CD14-positive monocyte (primary cell): ENCODE measurements at regions not wholly inside any gene's neighbourhood (a gene's known extent, or its start where the extent isn't known, plus 50 kb on each side); places are given as distances from the start of the nearest gene placed in this dataset.

Experiments used
- DNase-seq, 3 donors: peaks; one replicate each; pipeline ENCODE4 v3.0.0-alpha.2; 2011 to 2022
- H2AFZ ChIP-seq: 2 replicates; pipeline ENCODE4 v1.6.0; 2012; ENCODE audit warnings: mild to moderate bottlenecking, low read depth, low read length, inconsistent platforms; ENCODE audit not compliant: insufficient read depth, poor library complexity, severe bottlenecking
- H3K27ac ChIP-seq, 2 donors: 1 replicate in 1 of 2; 2 replicates in 1 of 2; pipeline ENCODE4 v1.5.1; 2012 to 2013; ENCODE audit warnings: low read length in 2 of 2, control low read depth in 1 of 2, inconsistent platforms in 1 of 2, low read depth in 1 of 2, mild to moderate bottlenecking in 1 of 2
- H3K27me3 ChIP-seq, 2 donors: one replicate each; pipeline versions ENCODE4 v1.6.0 to v1.6.1; 2011 to 2013; ENCODE audit warnings: low read length in 2 of 2; ENCODE audit not compliant: control insufficient read depth in 2 of 2, insufficient read depth in 2 of 2
- H3K36me3 ChIP-seq, 2 donors: replicated peaks in 1 of 2; 1 replicate in 1 of 2; 2 replicates in 1 of 2; pipeline versions ENCODE4 v1.5.1 to v1.6.1; 2012 to 2013; ENCODE audit warnings: low read length in 2 of 2, control low read depth in 1 of 2, inconsistent platforms in 1 of 2, mild to moderate bottlenecking in 1 of 2; ENCODE audit not compliant: insufficient read depth in 2 of 2, control insufficient read depth in 1 of 2
- H3K4me1 ChIP-seq, 2 donors: 1 replicate in 1 of 2; 2 replicates in 1 of 2; pipeline versions ENCODE4 v1.5.1 to v1.6.1; 2012 to 2013; ENCODE audit warnings: low read length in 2 of 2, control low read depth in 1 of 2, inconsistent platforms in 1 of 2, mild to moderate bottlenecking in 1 of 2, moderate library complexity in 1 of 2; ENCODE audit not compliant: insufficient read depth in 2 of 2, control insufficient read depth in 1 of 2
- H3K4me2 ChIP-seq: replicated peaks from 2 replicates; pipeline ENCODE3; 2012; ENCODE audit warnings: low read length, moderate library complexity, mild to moderate bottlenecking; ENCODE audit not compliant: poor library complexity, severe bottlenecking; ENCODE audit errors: extremely low read depth
- H3K4me3 ChIP-seq, 3 experiments: fragments of 200-600 bp in 1 of 3; sonication (generic) in 1 of 3; replicated peaks in 1 of 3; 1 replicate in 2 of 3; 2 replicates in 1 of 3; pipeline ENCODE4 v1.5.1; 2011 to 2013; ENCODE audit warnings: low read length in 3 of 3, mild to moderate bottlenecking in 3 of 3, control low read depth in 2 of 3, low read depth in 2 of 3, inconsistent platforms in 1 of 3, moderate library complexity in 1 of 3
- H3K79me2 ChIP-seq: 2 replicates; pipeline ENCODE4 v1.6.0; 2012; ENCODE audit warnings: mild to moderate bottlenecking, control low read depth, inconsistent platforms, low read length, moderate library complexity; ENCODE audit not compliant: insufficient read depth
- H3K9ac ChIP-seq: 2 replicates; pipeline ENCODE4 v1.6.0; 2017; ENCODE audit warnings: low read length, mild to moderate bottlenecking; ENCODE audit not compliant: insufficient read depth, poor library complexity, severe bottlenecking
- H3K9me3 ChIP-seq, 2 donors: replicated peaks in 1 of 2; 1 replicate in 1 of 2; 2 replicates in 1 of 2; pipeline versions ENCODE4 v1.5.1 to v1.6.1; 2012 to 2013; ENCODE audit warnings: low read length in 2 of 2, control low read depth in 1 of 2; ENCODE audit not compliant: control insufficient read depth in 1 of 2, insufficient read depth in 1 of 2
- H4K20me1 ChIP-seq: 2 replicates; pipeline ENCODE4 v1.6.0; 2012; ENCODE audit warnings: mild to moderate bottlenecking, low read length, control low read depth, moderate library complexity; ENCODE audit not compliant: insufficient read depth
- H3K27ac Mint-ChIP-seq, 7 donors: one replicate each; pipeline ENCODE4 v1.8.0; 2020; ENCODE audit warnings: mild to moderate bottlenecking in 7 of 7, mixed read lengths in 7 of 7, moderate library complexity in 6 of 7, inconsistent platforms in 2 of 7
- H3K27me3 Mint-ChIP-seq, 3 donors: one replicate each; pipeline ENCODE4 v1.8.0; 2021 to 2022; ENCODE audit warnings: low read depth in 3 of 3, mild to moderate bottlenecking in 3 of 3, mixed read lengths in 3 of 3, moderate library complexity in 3 of 3, inconsistent platforms in 1 of 3
- H3K36me3 Mint-ChIP-seq, 2 donors: one replicate each; pipeline ENCODE4 v1.8.0; 2020; ENCODE audit warnings: mixed read lengths in 2 of 2, inconsistent platforms in 1 of 2, mild to moderate bottlenecking in 1 of 2
- H3K4me1 Mint-ChIP-seq: one replicate; pipeline ENCODE4 v1.8.0; 2020; ENCODE audit warnings: mild to moderate bottlenecking, mixed read lengths
- H3K4me3 Mint-ChIP-seq, 2 donors: one replicate each; pipeline ENCODE4 v1.8.0; 2020; ENCODE audit warnings: mild to moderate bottlenecking in 2 of 2, mixed read lengths in 2 of 2, moderate library complexity in 1 of 2
- H3K9me3 Mint-ChIP-seq, 7 donors: one replicate each; pipeline ENCODE4 v1.8.0; 2020 to 2022; ENCODE audit warnings: mixed read lengths in 7 of 7, mild to moderate bottlenecking in 6 of 7, moderate library complexity in 6 of 7, inconsistent platforms in 2 of 7
- CTCF ChIP-seq: fragments of 200-600 bp; IDR thresholded peaks from one replicate; pipeline ENCODE4 v1.8.0; 2022; ENCODE audit warnings: antibody characterized with exemption, mild to moderate bottlenecking
- whole genome bisulfite sequencing: methylation state at CpG from one replicate; pipeline ENCODE4 v1.1.5; 2013; ENCODE audit warnings: missing lambda C conversion rate; ENCODE audit not compliant: insufficient coverage; 5-methylcytosine and 5-hydroxymethylcytosine counted together
- intact Hi-C, 2 donors: fragments of 100-400 bp; cut with micrococcal nuclease; formaldehyde crosslinking; loops; one replicate each; pipeline versions ENCODE4 v1.15.0 to v1.15.1; 2023

GRCh38 chr11:23112987-23113886 lies 253.0 kb upstream of the CCDC179 start:
- Histone ChIP-seq H2AFZ (no peak overlapping the region), H3K79me2 (no peaks in the 10 kb centered on the region), H3K4me3 (no peak overlapping the region), H3K36me3 (no peaks in the 10 kb centered on the region), H3K27ac (no peak overlapping the region), H4K20me1 (no peaks in the 10 kb centered on the region), H3K4me1 (no peaks in the 10 kb centered on the region), H3K4me2 (no peak overlapping the region), H3K9me3 (peaks cover 0 to 5% of the 10 kb centered on the region in 2 donors), H3K27me3 (no peaks in the 10 kb centered on the region), H3K9ac (no peak overlapping the region)
- WGBS, result 48% methylated on average over 6 of the region's 10 CpGs
- no peak for DNase-seq
- H3K27ac Mint-ChIP-seq, result no peak overlapping the region
- intact Hi-C loops, result no loop called here
- H3K27me3 Mint-ChIP-seq, result peaks cover 0 to 4% (median 2%) of the 10 kb centered on the region in 3 donors
- H3K36me3 Mint-ChIP-seq, result no peaks in the 10 kb centered on the region
- no peaks in the 10 kb centered on the region for H3K4me1 Mint-ChIP-seq
- H3K4me3 Mint-ChIP-seq, result no peak overlapping the region
- TF ChIP-seq CTCF, result no peak
- H3K9me3 Mint-ChIP-seq, result peaks cover 0 to 11% (median 2%) of the 10 kb centered on the region in 7 donors

- Histone ChIP-seq H3K4me2 (no peak overlapping the region), H4K20me1 (no peaks in the 10 kb centered on the region), H3K4me1 (no peaks in the 10 kb centered on the region), H2AFZ (no peak overlapping the region), H3K9me3 (peaks cover 0 to 5% of the 10 kb centered on the region in 2 donors), H3K9ac (no peak overlapping the region), H3K79me2 (no peaks in the 10 kb centered on the region), H3K4me3 (no peak overlapping the region), H3K27me3 (no peaks in the 10 kb centered on the region), H3K36me3 (no peaks in the 10 kb centered on the region), H3K27ac (no peak overlapping the region)
- no CpG with 5 or more reads among the region's 1 CpG for WGBS
- no peak for DNase-seq
- intact Hi-C loops, result no loop called here
- Mint-ChIP-seq H3K27ac (no peak overlapping the region), H3K4me3 (no peak overlapping the region), H3K9me3 (peaks cover 0 to 11% (median 2%) of the 10 kb centered on the region in 7 donors), H3K27me3 (peaks cover 0 to 4% (median 2%) of the 10 kb centered on the region in 3 donors), H3K36me3 (no peaks in the 10 kb centered on the region), H3K4me1 (no peaks in the 10 kb centered on the region)
- TF ChIP-seq CTCF, result no peak
Observed at GRCh38 chr11:23113887-23114216, 253.6 kb upstream of the CCDC179 start.
